ENCODE measurements at regions not wholly inside any gene's neighbourhood (a gene's known extent, or its start where the extent isn't known, plus 50 kb on each side); places are given as distances from the start of the nearest gene placed in this dataset.

DNA sequence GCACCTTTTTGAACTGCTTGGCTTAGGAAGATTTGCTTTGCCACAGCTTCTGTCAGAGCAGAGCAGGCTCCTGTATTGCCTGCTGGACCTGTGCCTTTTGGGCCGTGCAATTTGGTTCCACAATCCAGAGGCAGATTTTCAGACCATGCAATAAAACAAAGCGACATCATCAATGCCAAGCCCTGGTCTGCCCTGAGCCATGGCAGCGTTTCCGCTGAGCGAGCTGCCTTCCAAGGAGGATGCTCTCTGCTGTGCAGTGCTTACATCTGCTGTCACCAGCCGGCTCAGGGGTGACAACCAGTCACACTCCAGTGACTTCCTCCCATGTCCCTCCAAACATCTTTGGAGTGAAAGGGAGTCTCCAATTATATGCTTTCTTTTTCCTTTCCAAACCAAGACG lies 282.2 kb downstream of the CDH26 start:
- no peak for DNase-seq (ENCODE audit: extremely low read depth, low read depth)

DNA sequence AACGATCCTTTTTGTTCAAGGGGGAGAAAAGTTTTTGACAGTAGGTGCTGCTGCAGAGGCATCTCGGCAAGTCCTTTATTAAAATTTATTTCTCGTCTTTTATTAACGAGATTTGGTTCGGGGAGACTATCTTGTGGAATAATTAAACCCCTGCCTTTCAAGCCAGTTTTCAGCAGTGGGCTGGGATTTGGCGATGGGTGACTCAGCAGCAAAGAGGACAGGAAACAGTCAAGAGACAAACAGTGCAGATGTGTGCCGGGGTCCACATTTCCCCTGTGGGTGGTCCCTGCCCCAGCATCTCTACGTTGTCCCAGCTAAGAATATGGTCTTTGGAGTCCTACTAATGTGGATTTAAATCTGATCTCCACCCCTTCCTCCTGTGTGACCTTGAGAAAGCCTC lies 282.8 kb downstream of the CDH26 start:
- no peak for DNase-seq (ENCODE audit: extremely low read depth, low read depth)

DNA sequence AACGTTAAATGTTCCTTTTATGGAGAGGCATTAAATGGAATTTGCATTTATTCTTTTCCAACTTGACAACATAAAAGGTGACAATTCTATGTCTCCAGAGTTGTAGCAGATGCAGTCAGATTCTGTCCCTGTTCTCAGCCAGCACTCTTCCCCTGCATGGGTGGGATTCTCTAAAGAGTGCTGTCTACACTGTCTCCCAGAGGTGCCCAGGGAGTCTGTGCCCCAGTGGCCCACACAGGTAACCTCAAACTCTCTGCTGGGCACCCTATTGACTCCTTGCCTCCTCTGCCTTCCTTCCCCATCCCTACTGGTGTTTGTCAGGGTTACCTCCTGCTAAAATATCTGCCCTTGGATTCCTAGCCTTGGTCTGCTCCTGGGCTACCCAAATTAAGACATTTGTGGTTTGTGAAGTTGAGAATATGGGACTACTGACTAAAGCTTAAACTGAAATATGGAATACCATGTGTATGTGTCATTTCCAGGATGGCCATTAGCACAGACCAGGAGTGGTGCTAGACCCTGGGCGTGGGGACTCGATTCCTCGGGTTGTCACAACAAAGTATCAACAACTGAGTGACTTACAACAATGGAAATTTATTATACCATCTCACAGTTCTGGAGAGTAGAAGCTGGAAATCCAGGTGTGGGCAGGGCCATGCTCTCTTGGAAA lies 284.7 kb downstream of the CDH26 start:
- DNase-seq (ENCODE audit: extremely low read depth, low read depth), result no peak

DNA sequence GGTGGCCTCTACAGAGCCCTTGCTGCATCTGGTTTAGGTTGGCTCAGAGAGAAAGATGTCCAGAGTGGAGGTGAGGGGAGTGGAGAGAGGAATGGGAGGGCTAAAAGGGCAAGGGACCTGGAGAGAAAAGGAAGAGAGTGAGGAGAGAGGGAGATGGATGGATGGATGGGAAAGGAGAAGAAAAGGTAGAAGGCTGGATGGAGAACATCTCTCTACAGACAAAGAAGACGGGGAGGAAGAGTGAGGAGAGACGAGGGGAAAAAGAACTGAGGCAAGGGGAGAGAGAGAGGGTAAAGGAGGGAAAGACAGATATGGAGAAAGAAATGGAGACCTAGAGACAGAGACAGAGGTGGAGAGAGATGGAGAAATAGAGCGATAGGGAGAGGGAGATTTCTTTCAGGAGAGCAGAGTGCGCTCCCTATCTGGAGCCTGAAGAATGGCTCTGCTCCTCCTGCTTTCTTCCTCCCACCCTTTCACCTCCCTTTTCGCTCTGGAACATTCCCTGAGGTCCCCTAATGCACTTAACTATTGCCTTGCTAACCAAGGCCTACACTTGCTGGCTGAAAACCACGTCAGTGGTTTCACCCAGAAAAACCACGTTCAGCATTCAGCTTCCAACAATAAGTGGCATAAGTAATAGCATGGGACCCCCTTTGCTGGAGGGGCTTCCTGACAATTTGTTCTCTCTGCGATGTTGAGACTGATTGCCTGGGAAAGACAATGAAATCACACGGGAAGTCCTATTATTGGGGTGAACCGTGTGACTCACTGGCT lies 286.3 kb downstream of the CDH26 start:
- no peak for DNase-seq (ENCODE audit: extremely low read depth, low read depth)

DNA sequence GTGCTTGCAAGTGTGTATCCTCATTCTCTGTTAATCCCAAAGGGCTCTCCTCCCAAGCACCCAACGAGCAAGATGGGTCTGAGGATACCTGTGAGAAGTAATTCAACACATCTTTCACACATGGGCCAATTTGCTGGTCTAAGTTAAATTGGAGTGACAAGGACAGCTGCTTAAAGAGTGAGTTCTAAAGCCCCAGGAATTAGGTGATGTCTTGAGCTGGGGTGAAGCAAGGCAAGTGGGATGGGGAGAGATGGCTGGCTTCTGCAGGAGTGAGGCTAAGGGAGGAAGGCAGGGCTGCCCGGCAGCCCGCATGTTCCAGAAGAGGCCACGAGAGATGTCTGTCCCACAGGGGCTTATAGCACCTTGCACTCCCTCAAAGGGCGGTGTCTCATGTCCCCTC lies 288.5 kb downstream of the CDH26 start:
- no peak for DNase-seq (ENCODE audit: extremely low read depth, low read depth)

DNA sequence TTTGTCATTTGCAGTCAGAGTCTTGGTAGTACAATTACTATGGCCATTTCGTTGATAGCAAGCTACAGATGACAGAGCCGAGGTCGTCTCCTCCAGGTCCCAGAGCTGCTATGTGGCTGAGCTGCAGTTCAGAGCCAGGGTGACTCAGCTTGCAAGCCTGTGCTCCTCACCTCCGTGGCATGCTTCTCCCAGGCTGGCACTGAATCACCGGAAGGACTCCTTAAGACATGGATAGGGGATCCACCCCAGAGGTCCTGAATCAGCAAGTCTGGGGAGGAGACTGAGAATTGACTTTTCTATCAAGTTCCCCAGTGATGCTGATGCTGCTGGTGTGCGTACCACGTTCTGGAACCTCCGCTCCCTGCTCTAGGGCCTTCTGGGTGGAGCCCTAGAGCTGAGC lies 291.2 kb downstream of the CDH26 start:
- peak; percentile 26 for DNase-seq (ENCODE audit: extremely low read depth, low read depth)

DNA sequence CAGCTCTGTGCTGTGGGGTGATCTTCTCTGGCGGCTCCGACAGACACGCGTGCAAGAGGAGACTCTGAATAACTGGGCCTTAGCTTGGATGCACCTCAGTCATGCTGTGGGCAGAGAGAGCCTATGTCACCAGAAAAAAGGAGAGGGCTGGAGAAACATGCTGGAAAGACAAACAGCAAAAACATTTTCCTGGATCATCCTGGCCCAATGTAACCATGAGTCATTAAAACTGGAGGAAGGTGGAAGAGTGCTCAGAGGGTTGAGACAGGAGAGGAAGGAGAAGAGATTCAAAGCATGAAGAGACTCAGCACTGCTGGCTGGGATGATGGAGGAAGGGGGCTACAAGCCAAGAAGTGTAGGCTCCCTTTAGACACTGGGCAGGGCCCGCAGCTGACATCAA lies 292.0 kb downstream of the CDH26 start:
- DNase-seq (ENCODE audit: extremely low read depth, low read depth), result no peak

DNA sequence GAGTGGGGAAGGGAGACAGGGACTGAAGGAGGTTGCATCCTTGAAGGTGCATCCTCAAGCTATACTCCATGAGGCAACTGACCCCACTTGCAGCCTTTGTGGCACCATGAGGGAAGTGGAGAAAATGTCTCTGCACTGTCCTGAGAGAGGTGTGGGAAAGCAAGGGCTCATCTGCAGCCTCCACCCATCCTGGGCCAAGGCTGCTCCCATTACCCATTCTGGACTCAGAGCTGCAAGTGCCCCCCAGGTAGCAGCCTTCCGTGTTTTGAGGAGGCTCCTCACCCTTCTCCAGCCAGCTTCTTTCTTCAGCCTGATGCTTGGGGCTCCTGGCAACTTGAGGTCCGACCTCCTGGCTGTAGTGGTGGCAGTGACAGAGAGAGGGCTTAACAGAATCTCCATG lies 294.6 kb downstream of the CDH26 start:
- DNase-seq (ENCODE audit: extremely low read depth, low read depth), result no peak

DNA sequence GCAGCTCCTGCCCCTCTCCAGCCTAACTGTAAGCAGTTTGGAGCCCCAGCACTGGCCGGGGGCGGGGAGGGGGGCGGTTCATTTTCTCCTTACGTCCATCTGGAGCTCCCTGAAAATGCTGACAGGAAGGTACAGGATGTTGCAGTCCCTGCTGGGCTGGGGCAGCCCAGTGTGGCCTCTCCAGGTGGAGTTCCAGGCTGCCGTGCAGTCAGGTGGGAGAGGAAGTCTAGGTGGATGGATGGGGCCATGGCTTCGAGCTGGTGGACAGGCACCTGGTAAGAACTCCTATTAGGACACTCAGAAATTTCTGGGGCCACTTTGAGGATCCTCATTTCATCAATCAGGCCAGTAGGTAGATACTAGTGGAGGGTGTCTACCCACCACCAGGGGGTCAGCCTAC lies 295.2 kb downstream of the CDH26 start:
- DNase-seq (ENCODE audit: extremely low read depth, low read depth), result no peak

DNA sequence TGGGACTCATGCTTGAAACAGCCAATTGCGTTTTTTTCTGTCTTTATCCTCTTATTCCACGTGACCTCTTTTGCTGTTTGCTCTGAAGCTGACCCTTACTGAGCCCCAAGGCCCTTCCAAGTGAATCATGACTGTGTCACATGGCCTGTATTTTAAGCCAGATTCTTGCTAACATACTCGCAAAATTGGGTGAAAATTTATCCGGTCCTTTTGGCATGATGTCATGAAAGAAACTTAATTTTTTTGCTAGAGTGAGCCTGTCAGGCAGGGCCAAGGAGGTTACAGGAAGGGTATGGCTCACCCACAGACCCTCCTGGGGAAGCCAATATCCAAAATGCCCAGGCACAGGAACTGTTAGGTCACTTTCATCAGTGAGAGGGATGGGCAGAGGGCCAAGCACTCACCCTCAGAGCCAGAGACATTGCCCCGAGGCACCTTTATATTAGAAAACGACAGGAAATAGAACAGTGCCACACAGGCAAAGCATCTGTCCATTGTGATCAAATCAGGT lies 296.7 kb downstream of the CDH26 start:
- no peak for DNase-seq (ENCODE audit: extremely low read depth, low read depth)

DNA sequence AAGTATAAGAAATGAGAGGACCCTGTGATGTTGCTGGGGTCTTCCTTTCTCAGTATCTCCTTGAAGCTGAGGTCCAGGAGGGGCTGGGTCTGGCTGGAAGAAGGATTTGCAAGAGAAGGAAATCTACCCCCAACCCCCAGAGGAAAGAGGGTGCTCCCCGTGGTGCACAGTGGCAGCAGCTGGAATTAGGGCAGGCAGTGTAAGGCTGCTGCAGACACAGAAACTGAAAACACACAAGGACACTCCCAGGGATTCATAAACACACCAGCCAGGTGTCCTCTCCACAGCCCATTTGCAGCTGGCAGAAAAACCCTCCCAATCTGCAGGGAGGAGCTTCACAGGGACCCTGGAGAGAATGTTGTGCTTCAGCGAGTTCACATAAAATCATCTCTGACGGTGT lies 297.2 kb downstream of the CDH26 start:
- no peak for DNase-seq (ENCODE audit: extremely low read depth, low read depth)

DNA sequence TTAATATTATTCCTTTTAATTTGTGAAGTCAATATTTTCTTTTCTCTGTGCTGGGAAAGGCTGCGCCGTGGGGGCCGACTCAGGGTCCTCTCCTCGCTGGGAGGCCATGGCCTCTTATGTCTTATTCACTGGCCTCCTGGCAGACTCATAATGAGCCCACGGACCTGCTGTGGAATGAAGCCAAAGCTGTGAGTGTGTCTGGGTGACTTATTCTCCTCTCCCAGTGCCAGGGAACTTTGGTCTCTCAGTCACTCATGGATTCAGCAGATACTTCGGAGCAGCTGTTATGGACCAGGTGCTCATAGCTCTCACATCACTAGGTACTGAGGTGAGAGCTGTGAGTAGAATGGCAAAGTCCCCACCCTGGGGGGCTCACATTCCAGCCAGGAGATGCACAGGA lies 297.6 kb downstream of the CDH26 start:
- DNase-seq (ENCODE audit: extremely low read depth, low read depth), result no peak

DNA sequence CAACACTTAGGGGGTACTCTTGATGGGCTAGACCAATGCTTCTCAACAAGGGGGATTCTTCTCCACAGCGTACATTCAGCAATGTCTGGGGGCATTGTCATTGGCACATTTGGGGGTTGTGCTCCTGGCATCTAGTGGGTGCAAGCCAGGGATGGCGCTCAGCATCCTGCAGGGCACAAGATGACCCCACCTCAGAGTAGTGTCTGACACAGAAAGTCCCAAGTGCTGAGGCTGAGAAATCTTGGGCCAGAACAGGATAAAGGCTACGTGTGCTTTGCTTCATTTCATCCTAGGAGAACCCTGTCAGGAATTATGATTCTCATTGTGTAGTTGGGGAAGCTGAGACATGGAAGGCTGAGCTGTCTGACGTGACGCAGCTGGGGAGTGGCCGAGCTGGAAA lies 298.6 kb downstream of the CDH26 start:
- DNase-seq (ENCODE audit: extremely low read depth, low read depth), result no peak

DNA sequence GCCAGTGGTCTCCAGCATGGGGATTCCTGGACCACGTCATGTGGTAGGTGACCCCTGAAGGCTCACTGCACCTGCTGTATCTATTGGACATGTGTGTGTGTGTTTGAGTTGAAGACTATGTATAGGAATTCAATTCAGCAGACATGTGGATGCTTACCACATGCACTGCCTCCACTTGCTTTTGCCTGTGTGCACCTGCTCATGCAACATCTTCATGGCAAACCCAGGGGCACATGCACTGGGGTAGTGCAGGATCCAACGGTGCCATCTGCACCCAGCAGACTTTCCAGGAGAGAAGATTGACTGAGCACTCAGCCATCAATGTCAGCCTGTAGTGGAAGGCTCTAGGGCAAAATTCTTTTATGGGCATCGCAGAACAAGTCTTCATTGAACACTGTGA lies 299.4 kb downstream of the CDH26 start:
- no peak for DNase-seq (ENCODE audit: extremely low read depth, low read depth)

DNA sequence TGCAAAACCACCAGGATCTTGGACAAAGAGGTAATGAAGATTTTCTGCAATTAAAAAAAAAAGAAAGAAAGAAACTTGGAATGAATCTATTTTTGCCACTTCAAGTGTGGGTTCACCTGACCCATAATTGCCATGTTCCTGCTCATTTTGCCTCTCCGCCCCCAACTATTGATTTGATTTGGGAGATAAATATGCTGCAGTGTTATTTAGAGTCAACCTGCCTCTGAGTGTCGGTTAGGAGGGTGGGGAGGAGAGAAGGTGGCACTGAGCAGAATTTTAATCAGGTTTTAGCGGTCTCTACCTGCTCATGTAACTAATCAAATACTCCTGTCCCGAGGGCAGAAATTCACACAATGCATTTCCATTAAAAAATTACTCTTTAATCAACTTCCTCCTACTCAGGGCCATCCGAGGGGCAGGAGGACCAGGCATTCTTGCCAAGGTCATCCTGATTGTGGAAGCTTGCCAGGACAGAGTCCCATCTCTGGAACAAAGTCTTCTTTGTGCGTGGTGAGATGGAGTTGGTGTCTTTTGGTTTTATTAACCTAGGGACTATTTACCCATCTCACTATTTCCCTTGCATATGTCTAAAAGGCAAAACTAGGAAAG lies 300.1 kb downstream of the CDH26 start:
- DNase-seq (ENCODE audit: extremely low read depth, low read depth), result no peak

DNA sequence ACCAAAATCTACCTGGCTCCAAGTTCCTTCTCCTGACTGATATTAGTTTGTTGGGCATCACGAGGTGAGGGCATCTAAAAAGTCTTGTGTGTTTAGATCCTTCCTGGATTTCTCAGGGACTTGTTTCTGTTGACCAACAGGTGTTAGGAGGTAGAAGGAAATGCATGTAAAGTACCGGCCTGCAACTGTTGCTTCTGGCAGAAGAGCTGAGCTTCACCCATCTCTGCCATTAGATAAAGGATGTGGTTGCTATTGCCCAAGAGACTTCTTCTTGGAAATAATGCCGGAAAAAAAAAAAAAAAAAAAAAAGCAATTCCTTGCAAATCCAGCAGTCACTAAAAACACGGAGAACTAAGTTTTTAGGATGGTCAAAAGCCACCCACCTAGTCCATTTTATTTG lies 303.1 kb downstream of the CDH26 start:
- no peak for DNase-seq (ENCODE audit: extremely low read depth, low read depth)

DNA sequence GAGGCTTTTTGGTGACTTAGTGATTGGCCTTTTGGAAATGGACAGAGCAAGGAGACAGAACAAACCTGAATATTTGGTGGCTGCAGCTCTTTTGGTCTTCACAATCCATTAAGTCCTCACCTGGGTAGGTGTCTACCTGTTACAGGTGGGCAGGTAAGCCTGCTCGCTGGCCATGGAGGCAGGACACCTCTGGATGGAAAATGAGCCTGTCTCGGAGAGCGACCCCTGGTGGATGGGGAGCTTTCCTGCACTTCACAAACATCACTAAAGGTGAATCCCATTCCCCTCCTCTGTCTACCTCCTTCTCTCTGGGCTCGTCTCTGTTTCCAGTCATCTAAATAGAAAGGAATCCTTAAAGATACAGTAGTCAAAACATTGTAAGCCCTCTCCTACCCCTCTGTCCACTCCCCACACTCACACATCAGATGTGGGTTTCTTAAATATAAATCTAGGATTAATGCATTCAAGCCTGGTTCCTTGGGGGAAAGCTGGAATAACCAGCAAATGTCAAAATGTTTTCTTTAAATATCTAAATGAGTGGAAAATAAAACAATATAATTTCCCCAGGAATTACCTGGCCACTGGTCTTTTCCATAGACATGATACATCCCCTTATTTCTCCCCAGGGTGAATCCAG lies 304.9 kb downstream of the CDH26 start:
- peak; percentile 11 for DNase-seq (ENCODE audit: extremely low read depth, low read depth)

DNA sequence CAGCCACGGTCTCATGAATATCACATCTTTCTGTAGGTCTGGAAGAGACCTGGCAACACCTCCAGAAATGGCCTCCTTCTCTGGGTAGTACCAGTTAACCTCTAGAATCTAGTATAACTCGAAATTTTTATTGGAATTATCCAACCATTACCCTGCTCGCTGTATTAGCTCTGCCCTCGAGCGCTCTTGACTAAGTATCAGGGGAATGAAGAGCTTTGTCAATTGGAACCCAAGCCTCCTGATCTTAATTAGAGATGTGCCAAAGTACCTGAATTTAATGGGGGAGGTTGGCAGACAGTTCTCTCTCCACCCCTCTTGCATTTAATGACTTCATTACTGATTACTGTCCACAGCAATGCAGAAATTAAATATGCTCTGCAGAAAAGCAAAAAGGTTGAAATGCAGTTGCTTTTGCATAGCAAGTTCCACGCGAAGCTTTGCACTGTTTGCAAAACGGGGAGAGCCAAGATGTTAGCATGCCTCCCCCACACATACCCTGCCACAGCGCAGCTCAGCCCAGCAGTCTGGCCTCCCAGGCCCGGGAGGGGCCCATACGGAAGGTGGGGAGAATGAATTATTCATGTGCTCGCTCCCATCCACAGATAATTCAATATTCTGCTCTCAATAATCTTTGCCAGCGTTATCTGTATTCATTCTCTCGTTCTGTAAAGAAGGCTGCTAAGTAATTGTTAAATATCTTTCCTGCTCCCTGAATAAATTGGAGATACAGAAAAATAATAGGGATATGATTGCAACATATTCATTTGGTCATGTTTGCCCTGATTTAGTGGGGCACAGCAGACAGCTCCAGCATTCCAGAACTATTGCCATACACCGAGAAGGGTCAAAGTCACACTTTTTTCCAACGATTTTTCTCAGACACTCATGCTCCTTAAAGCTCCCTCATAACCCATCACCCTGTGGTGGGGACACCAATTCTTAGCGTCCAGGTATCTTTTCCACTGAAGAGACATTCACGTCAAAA lies 305.8 kb downstream of the CDH26 start:
- DNase-seq (ENCODE audit: extremely low read depth, low read depth), result no peak

DNA sequence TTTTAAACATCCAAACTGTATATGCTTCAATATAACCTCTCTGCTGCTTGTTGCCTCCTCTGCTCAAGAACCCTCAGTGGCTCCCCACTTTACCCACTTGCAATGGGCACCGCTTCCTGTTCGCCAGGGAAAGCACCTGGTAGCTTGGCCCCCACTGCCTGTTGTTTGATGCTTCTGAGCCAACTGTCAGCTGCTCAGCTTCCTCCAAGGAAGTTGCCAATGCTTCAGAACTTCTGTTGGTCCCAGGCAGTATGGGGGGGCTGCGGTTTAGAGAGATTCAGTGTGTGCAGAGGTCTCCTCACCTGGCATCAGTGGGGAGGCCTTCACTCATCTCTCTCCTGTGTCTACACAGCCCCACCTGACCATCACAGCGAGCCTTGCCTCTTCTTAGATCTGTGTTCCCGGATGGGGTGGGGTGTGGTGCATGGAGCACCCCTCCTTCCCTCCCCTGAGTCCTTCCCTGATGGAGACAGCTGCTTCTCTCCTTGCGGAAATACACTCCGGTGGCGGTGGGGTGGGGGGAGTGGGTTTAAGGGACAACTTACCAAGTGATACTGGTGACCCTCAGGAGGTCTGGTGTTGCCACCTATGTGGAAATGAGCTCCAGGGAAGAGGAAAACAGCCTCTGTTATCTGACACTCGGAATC lies 308.1 kb downstream of the CDH26 start:
- no peak for DNase-seq (ENCODE audit: extremely low read depth, low read depth)

DNA sequence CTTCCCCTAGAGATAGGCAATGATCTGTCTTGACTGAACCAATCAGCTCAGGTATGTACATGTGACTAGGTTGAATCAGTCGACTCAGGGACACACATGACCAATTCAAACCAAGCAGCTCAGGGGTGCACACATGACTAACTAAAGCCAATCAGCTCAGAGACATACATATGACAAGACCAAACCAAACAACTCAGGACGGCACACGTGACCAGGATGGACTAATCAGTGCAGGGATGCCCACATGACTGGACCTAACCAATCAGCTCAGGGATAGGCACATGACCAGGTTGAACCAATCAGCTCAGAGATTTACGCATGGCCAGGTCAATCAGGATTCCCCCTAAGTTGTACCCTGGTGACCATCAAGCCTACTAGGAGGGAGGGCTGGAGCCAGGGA lies 310.3 kb downstream of the CDH26 start:
- no peak for DNase-seq (ENCODE audit: extremely low read depth, low read depth)

Data from NCI-H460 (cell line).